ENCODE measurements at regions not wholly inside any gene's neighbourhood (a gene's known extent, or its start where the extent isn't known, plus 50 kb on each side); places are given as distances from the start of the nearest gene placed in this dataset.
"Not testable (repeated sequence)": the region's sequence is repeated elsewhere in the genome, so short reads cannot be mapped to it uniquely, and the experiment has no call there.

GRCh38 chr6:19558934-19559333 is 278.2 kb upstream of the ID4 start:
- no peak for DNase-seq

GRCh38 chr6:19562468-19562867 is 274.7 kb upstream of the ID4 start:
- DNase-seq, result no peak

GRCh38 chr6:19569563-19569962 is 267.6 kb upstream of the ID4 start:
- DNase-seq, result no peak

- DNase-seq, result no peak
Observed at GRCh38 chr6:19571176-19571575, 266.0 kb upstream of the ID4 start.

- DNase-seq, result no peak
Observed at GRCh38 chr6:19578481-19578880, 258.7 kb upstream of the ID4 start.

GRCh38 chr6:19584207-19584606 is 253.0 kb upstream of the ID4 start:
- not testable (repeated sequence) for DNase-seq

- DNase-seq, result no peak
Observed at GRCh38 chr6:19587238-19587942, 249.8 kb upstream of the ID4 start.

GRCh38 chr6:19590501-19591131 is 246.6 kb upstream of the ID4 start:
- DNase-seq, result no peak

- no peak for DNase-seq
Observed at GRCh38 chr6:19597809-19598320, 239.3 kb upstream of the ID4 start.

GRCh38 chr6:19599796-19600464 is 237.2 kb upstream of the ID4 start:
- DNase-seq, result no peak

GRCh38 chr6:19602434-19603013 is 234.6 kb upstream of the ID4 start:
- DNase-seq, result no peak

- no peak for DNase-seq
Observed at GRCh38 chr6:19603721-19604120, 233.4 kb upstream of the ID4 start.

GRCh38 chr6:19605624-19606023 is 231.5 kb upstream of the ID4 start:
- DNase-seq, result no peak

GRCh38 chr6:19608546-19608945 is 228.6 kb upstream of the ID4 start:
- no peak for DNase-seq

GRCh38 chr6:19609972-19610641 is 227.1 kb upstream of the ID4 start:
- no peak for DNase-seq

- DNase-seq, result not testable (repeated sequence)
Observed at GRCh38 chr6:19612672-19613466, 224.3 kb upstream of the ID4 start.

- no peak for DNase-seq
Observed at GRCh38 chr6:19613678-19614077, 223.5 kb upstream of the ID4 start.

GRCh38 chr6:19616022-19616421 is 221.1 kb upstream of the ID4 start:
- no peak for DNase-seq

- DNase-seq, result no peak
Observed at GRCh38 chr6:19632230-19632629, 204.9 kb upstream of the ID4 start.

GRCh38 chr6:19632786-19633185 is 204.4 kb upstream of the ID4 start:
- no peak for DNase-seq

GRCh38 chr6:19635728-19636127 is 201.4 kb upstream of the ID4 start:
- DNase-seq, result no peak

GRCh38 chr6:19637010-19637409 is 200.2 kb upstream of the ID4 start:
- DNase-seq, result no peak
